HG03565 (cell line): ENCODE measurements at regions not wholly inside any gene's neighbourhood (a gene's known extent, or its start where the extent isn't known, plus 50 kb on each side); places are given as distances from the start of the nearest gene placed in this dataset.
"Not testable (repeated sequence)": the region's sequence is repeated elsewhere in the genome, so short reads cannot be mapped to it uniquely, and the experiment has no call there.

Experiments
- ATAC-seq: cut with Tn5 transposase; IDR thresholded peaks from one replicate; pipeline ENCODE4 v1.9.1; 2021; ENCODE audit warnings: mild to moderate bottlenecking, moderate library complexity; ENCODE audit not compliant: unreplicated experiment

DNA sequence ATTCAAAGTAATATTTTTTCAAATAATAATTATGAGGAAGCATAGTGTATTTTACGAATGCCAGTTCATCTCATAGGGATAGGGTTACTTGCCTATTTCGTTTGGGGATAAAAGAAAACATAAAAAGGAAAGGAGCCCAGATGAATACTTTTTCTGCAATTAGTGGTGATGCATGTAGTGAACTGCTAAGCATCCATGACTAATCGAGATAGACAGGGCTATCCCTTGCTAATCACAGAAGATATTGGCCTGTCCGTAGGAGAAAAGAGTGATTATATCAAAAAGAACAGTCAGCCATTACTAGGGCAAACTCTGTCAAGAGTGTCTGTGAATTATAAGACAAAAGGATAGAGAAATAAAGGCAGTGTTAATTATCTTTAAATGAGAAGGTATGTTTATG, 746.1 kb downstream of the C4orf33 start:
- ATAC-seq: no peak

- no peak for ATAC-seq
These were observed 756.5 kb downstream of the C4orf33 start for GRCh38 chr4:129852434-129852833.

DNA sequence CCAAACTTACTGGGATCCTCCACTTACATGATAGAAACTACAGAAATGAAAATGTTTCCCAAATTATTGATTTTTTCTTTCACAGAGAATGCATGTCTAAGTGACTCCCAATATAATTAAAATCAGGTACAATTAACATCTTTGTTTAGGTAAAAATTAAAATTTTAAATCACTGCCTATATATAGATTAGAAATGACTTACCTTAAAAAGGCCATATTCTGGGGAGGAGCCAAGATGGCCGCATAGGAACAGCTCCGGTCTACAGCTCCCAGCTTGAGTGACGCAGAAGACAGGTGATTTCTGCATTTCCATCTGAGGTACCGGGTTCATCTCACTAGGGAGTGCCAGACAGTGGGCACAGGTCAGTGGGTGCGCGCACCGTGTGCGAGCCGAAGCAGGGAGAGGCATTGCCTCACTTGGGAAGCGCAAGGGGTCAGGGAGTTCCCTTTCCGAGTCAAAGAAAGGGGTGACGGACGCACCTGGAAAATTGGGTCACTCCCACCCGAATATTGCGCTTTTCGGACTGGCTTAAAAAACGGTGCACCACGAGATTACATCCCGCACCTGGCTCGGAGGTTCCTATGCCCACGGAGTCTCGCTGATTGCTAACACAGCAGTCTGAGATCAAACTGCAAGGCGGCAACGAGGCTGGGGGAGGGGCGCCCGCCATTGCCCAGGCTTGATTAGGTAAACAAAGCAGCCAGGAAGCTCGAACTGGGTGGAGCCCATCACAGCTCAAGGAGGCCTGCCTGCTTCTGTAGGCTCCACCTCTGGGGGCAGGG, 757.9 kb downstream of the C4orf33 start:
- ATAC-seq: not testable (repeated sequence)

- ATAC-seq: no peak
These were observed 766.5 kb downstream of the C4orf33 start for GRCh38 chr4:129862461-129862860.

GRCh38 chr4:129863206-129863605, 767.3 kb downstream of the C4orf33 start:
- no peak for ATAC-seq

GRCh38 chr4:129883996-129884395, 788.0 kb downstream of the C4orf33 start:
- ATAC-seq: no peak

DNA sequence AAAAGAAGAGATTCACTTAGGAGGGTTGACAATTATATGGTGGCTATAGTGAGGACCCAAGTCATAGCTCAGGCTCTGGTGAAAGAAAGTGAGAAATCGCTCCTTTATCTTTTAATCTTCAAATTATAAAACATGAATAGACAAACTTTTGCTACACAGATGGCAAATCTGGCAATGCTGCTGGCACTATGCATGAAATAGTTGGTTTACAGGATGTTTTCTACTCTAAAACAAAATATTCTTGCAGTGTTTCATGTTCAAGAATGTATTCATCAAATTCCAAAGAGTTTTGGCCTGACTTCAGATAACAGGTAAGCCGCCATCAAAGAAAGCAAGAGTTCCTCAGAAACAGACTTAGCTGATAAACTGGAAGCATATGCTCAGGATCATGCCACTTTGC, 801.2 kb downstream of the C4orf33 start:
- no peak for ATAC-seq

GRCh38 chr4:129899849-129900248, 803.9 kb downstream of the C4orf33 start:
- ATAC-seq: no peak

GRCh38 chr4:129900430-129900953, 804.5 kb downstream of the C4orf33 start:
- no peak for ATAC-seq

DNA sequence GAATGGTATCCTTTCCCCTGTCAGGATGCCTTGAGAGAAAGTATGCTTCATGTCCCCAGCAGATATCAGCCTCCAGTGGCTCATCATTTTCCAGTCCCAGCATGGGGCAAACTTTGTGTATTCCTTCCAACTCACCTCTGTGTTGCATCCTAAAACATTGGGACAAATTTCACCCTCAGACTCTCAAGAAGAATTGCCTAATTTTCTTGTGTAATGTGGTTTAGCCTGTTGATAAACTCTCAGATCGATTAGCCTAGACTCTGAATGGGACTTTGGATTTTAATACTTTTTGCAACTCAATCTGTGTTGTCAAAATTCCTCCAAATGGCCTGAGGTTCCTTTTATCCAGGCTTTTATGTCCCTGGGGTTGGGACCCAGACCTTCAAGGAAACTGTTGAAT, 805.3 kb downstream of the C4orf33 start:
- ATAC-seq: no peak

GRCh38 chr4:129903861-129904260, 807.9 kb downstream of the C4orf33 start:
- no peak for ATAC-seq

DNA sequence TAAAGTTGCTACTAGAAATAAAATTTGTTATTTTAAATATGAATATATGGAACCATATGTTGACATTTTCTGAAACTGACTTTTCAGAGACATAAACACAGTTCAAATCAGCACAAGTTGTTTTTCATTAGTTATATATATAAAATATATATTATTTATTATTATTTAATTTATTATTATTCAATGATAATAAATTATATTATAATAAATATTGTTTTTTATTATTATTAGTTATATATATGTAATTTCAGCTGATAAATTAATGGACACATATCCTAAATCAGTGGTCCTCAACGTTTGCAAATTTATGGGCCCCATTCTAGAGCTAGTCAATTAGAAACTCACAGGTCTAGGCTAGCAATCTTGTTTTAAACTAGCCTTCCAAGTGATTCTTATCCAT, 809.3 kb downstream of the C4orf33 start:
- no peak for ATAC-seq

DNA sequence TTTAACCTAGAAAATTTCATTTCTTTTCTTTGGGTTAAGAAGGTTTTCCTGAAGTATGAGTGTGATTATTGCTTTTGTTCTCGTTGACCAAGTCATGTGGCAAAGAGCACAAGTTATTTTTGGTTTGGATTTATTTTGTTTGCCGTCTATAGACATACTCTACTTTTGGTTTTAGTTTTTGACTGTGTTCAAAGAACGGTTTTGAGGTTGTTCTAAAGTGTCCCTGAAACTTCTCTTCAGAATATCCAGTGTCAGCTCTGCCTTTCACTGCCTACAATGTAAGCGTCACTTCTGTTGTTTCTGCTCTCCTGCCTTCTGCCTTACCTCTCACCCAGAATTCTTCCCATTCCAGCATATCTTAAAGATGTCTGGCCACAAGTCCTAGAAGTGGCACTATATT, 812.2 kb downstream of the C4orf33 start:
- no peak for ATAC-seq

- ATAC-seq: no peak
These were observed 821.0 kb downstream of the C4orf33 start for GRCh38 chr4:129916991-129917390.

DNA sequence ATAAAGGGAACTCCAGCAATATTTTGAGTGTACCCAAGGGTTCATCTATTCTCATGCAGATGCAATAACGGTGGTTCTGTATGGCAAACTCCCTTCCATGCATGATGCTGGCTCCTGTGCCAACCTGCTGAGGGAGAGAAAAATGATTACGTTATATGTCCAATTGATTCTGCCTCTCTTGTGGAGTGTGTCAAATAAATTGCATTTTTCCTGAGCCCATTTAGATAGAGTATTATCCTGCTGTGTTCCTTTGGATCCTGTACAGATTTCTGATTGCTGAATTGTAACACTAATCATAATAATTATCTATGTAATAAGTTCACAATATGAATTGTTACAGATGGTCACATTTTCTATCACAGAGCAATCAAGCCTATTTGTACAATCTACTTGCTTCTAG, 821.7 kb downstream of the C4orf33 start:
- no peak for ATAC-seq

DNA sequence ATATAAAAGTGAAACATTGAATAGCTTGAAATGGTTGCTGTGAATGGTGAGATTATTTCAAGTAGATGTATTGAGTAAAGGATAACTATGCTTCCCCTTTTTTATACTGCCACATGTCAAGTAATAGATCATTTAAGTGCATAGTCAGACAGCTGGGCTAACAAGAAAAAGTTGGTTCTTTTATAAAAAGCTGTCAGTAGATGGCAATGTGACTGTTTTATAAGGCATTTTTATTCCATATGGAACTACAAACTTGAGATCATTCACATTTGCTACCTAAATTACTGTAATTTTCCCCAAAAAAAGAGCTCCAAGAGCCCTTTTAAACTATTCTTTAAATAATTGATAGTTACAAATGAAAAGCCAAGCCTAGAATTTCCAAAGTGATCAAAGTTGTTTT, 831.0 kb downstream of the C4orf33 start:
- ATAC-seq: no peak

DNA sequence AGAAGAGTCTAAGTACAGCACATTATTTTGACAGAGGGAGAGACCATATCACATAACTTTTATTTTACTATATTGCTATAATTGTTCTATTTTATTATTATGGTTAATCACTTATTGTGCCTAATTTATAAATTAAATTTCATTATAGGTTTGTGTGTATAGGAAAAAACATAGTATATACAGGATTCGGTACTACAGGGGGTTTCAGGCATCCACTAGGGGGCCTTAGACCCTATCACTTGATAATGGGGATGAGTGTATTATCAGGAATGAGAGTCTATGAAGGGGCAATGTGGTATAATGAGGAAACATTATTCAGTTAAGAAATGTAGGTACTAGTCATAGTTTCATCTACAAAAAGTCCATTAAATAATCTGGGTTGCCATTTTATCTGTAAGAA, 833.1 kb downstream of the C4orf33 start:
- ATAC-seq: no peak

DNA sequence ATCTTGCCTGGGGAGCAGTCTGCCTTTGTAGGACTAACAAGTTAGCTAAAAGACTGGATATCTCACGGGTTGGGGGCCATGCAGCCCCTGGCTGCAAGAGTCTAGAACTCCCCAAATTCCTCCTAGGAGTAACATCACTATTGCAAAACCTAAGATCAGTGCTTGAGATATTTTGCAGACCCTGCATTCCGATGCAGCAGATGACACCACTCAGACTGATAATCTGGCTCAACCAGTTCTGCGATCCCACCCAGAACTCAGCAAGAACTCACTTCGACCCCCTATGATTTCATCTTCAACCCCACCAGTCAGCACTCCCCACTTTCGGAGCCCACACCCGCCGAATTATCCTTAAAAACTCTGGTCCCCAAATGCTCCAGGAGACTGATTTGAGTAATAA, 834.0 kb downstream of the C4orf33 start:
- ATAC-seq: no peak

DNA sequence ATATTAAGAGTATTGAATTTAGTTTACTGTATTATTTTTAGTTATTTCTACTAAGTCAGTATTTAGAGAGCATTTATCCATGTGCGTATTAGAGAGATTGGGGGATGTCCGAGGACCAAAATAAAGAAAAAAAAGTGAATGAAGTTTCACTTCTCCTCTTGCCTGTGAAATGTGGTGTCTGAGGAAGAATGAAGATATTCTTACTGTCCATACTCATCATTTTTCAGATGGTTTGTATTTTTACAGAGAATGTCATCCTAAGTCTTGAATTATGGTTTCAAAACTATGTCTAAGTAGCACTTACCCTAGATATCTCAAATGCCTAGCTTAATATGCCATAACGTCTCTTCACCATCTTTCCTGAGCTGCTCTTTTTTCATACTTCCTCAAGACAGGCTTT, 854.3 kb downstream of the C4orf33 start:
- no peak for ATAC-seq

- ATAC-seq: no peak
These were observed 870.2 kb downstream of the C4orf33 start for GRCh38 chr4:129966175-129966574.

DNA sequence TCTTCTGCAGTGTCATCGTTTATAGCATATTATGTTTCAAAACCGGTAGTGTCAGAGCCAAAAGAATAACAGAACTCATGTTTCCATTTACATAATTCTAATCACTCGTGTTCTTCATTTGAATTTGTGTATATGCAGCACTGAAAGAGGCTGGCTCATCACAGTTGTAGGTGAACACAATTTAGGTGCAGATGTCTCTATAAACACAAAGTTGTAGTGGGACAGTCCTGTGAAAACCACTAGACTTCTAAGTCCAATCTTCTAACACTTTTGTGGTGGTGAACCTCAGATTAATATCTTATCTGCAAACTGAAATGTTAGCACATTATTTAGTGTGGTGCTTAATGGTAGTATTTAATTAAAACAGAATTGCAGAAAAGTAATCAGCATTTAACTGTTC, 872.4 kb downstream of the C4orf33 start:
- no peak for ATAC-seq

DNA sequence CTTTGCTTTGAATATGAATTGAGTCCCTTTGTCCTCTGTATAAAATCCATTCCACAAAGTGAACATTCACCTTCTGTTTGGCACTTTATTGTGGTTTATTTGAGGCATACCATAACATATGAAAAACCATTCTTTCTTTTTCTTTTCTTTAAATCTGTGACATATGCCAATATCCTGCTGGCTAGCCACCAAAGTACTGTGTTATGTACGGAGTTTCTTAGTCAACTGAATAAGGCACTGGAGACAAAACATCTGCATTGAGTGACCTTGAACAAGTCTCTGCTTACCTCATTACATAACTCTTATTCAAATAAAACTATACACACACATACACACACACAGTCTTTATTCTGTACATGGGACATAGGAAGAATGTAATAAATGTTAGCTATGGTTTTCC, 872.8 kb downstream of the C4orf33 start:
- no peak for ATAC-seq

DNA sequence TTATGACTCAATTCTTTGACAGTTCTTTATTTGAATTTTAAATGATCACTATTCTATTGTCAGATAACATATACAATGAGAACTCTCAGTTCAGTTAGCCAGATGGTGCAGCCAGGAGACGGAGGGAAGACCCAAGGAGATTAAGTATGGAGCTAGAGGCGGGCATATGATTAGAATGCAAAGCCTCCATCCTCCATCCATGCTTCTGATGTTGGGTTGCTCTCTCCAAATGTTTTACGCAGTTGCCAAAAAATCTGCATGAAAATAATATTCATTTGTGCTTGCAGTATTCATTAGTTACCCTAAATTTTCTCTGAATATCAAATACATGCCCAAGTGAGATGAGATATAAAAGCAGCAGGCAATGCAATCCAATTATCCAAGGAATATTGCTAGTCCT, 874.8 kb downstream of the C4orf33 start:
- ATAC-seq: no peak
